Neural progenitor cell (in vitro differentiated cells): ENCODE measurements at regions not wholly inside any gene's neighbourhood (a gene's known extent, or its start where the extent isn't known, plus 50 kb on each side); places are given as distances from the start of the nearest gene placed in this dataset.

Experiments
- DNase-seq: peaks from one replicate; pipeline ENCODE4 v3.0.0-alpha.2; 2016; ENCODE audit warnings: low spot score
- H2AFZ ChIP-seq: fragments of 200-600 bp; sonication (generic); replicated peaks from 2 replicates; pipeline ENCODE4 v1.6.1; 2016; ENCODE audit warnings: antibody characterized with exemption
- H3F3A ChIP-seq: fragments of 200-600 bp; sonication (generic); 2 replicates; pipeline ENCODE4 v1.6.1; 2016; ENCODE audit warnings: antibody characterized with exemption, low read depth
- H3K27ac ChIP-seq: fragments of 200-600 bp; sonication (generic); 2 replicates; pipeline ENCODE4 v1.5.1; 2016; ENCODE audit warnings: mild to moderate bottlenecking
- H3K27me3 ChIP-seq: fragments of 200-600 bp; sonication (generic); 2 replicates; pipeline ENCODE4 v1.6.1; 2016; ENCODE audit warnings: mild to moderate bottlenecking, moderate library complexity
- H3K36me3 ChIP-seq: fragments of 200-600 bp; sonication (generic); 2 replicates; pipeline ENCODE4 v1.5.1; 2016
- H3K4me1 ChIP-seq: fragments of 200-600 bp; sonication (generic); 2 replicates; pipeline ENCODE4 v1.6.1; 2016; ENCODE audit warnings: mixed run types
- H3K4me2 ChIP-seq: fragments of 200-600 bp; sonication (generic); 2 replicates; pipeline ENCODE4 v1.6.1; 2016
- H3K4me3 ChIP-seq: fragments of 200-600 bp; sonication (generic); 2 replicates; pipeline ENCODE4 v1.5.1; 2016
- H3K79me2 ChIP-seq: fragments of 200-600 bp; sonication (generic); 2 replicates; pipeline ENCODE4 v1.6.1; 2016; ENCODE audit warnings: low read depth
- H3K9ac ChIP-seq: fragments of 200-600 bp; sonication (generic); 2 replicates; pipeline ENCODE4 v1.6.1; 2016
- H3K9me3 ChIP-seq: fragments of 200-600 bp; sonication (generic); 2 replicates; pipeline ENCODE4 v1.5.1; 2016; ENCODE audit warnings: low read depth
- H4K20me1 ChIP-seq: fragments of 200-600 bp; sonication (generic); 2 replicates; pipeline ENCODE4 v1.6.1; 2016; ENCODE audit warnings: low read depth
- H3K27ac Mint-ChIP-seq: 3 replicates; pipeline ENCODE4 v1.8.0; 2021; ENCODE audit warnings: mixed read lengths
- H3K27me3 Mint-ChIP-seq: 2 replicates; pipeline ENCODE4 v1.8.0; 2022; ENCODE audit warnings: low read depth, mild to moderate bottlenecking, inconsistent platforms, moderate library complexity, mixed read lengths; ENCODE audit not compliant: insufficient read depth
- H3K36me3 Mint-ChIP-seq: 3 replicates; pipeline ENCODE4 v1.8.0; 2021; ENCODE audit warnings: mixed read lengths
- H3K4me1 Mint-ChIP-seq: 3 replicates; pipeline ENCODE4 v1.8.0; 2021; ENCODE audit warnings: mixed read lengths
- H3K4me3 Mint-ChIP-seq: 3 replicates; pipeline ENCODE4 v1.8.0; 2021; ENCODE audit warnings: mild to moderate bottlenecking, moderate library complexity, mixed read lengths
- H3K9me3 Mint-ChIP-seq: 3 replicates; pipeline ENCODE4 v1.8.0; 2020; ENCODE audit warnings: mixed read lengths
- EZH2 ChIP-seq: fragments of 200-600 bp; sonication (generic); IDR thresholded peaks from 2 replicates; pipeline ENCODE4 v1.6.1; 2017; ENCODE audit warnings: antibody characterized with exemption, mild to moderate bottlenecking, moderate library complexity
- EZH2phosphoT487 ChIP-seq: fragments of 200-600 bp; sonication (generic); IDR thresholded peaks from 2 replicates; pipeline ENCODE4 v1.6.1; 2017; ENCODE audit warnings: antibody characterized with exemption
- TF ChIP-seq, protein P1 (sequence below): fragments of 200-600 bp; sonication (generic); IDR thresholded peaks from 2 replicates; pipeline ENCODE4 v1.5.1; 2017; ENCODE audit warnings: antibody characterized with exemption, mild to moderate bottlenecking

DNA sequence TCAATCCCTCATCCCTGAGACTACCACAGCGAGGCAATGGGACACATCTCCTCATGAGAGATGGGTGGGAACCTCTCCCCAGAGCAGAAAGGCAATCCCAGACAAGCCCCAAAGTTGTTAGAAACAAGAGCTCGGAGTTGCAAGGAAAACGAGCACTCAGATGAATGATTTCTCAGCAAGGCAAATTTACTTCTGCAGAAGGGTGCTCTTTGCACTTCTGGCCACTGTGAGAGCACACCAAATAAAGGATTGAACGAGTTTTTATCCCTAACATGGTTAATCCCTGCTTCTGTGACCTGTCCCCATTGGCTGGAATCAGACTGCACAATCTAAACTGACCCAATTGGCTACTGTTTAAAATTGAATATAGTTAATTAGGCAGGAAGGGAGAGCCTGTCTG, 339.1 kb upstream of the POU1F1 start:
- no peaks in the 10 kb centered on the region for H3K27me3 Mint-ChIP-seq
- no peak overlapping the region for H3K9ac ChIP-seq
- no peaks in the 10 kb centered on the region for H3K36me3 ChIP-seq
- H2AFZ ChIP-seq: no peak overlapping the region
- no peaks in the 10 kb centered on the region for H3K4me1 ChIP-seq
- H3K9me3 ChIP-seq: no peaks in the 10 kb centered on the region
- no peaks in the 10 kb centered on the region for H3K4me1 Mint-ChIP-seq
- H3K4me3 Mint-ChIP-seq: no peak overlapping the region
- H3K9me3 Mint-ChIP-seq: peaks cover 14% of the 10 kb centered on the region
- no peaks in the 10 kb centered on the region for H3F3A ChIP-seq
- no peaks in the 10 kb centered on the region for H3K36me3 Mint-ChIP-seq
- H3K4me2 ChIP-seq: no peak overlapping the region
- no peaks in the 10 kb centered on the region for H3K27me3 ChIP-seq
- no peak overlapping the region for H3K4me3 ChIP-seq
- H3K79me2 ChIP-seq: no peaks in the 10 kb centered on the region
- H3K27ac ChIP-seq: no peak overlapping the region
- TF ChIP-seq, protein P1, sequence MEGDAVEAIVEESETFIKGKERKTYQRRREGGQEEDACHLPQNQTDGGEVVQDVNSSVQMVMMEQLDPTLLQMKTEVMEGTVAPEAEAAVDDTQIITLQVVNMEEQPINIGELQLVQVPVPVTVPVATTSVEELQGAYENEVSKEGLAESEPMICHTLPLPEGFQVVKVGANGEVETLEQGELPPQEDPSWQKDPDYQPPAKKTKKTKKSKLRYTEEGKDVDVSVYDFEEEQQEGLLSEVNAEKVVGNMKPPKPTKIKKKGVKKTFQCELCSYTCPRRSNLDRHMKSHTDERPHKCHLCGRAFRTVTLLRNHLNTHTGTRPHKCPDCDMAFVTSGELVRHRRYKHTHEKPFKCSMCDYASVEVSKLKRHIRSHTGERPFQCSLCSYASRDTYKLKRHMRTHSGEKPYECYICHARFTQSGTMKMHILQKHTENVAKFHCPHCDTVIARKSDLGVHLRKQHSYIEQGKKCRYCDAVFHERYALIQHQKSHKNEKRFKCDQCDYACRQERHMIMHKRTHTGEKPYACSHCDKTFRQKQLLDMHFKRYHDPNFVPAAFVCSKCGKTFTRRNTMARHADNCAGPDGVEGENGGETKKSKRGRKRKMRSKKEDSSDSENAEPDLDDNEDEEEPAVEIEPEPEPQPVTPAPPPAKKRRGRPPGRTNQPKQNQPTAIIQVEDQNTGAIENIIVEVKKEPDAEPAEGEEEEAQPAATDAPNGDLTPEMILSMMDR: no peak
- TF ChIP-seq EZH2phosphoT487: no peak
- no peak for TF ChIP-seq EZH2
- no peak overlapping the region for H3K27ac Mint-ChIP-seq
- no peak for DNase-seq
- H4K20me1 ChIP-seq: no peaks in the 10 kb centered on the region

DNA sequence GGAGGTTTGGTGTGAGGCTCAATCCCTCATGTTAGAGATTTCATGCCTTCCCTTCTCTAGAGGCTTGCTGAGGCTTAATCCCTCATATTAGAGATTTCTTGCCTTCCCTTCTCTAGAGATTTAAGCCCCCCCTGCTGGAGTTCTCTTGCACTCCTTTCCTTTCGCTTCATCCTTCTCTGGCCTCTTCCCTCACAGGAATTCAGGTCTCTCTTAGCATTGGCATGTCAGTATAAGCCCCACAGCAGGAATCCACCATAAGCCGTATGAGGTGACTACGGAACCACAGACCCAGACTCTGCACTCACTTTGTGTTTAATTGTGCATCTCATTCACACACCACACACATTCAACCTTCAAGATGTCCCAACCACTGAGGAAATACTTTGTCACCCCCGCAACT, 338.6 kb upstream of the POU1F1 start:
- Mint-ChIP-seq H3K27me3 (no peaks in the 10 kb centered on the region), H3K4me3 (no peak overlapping the region), H3K4me1 (no peaks in the 10 kb centered on the region), H3K9me3 (peaks cover 14% of the 10 kb centered on the region), H3K36me3 (no peaks in the 10 kb centered on the region), H3K27ac (no peak overlapping the region)
- Histone ChIP-seq H3K9ac (no peak overlapping the region), H3K36me3 (no peaks in the 10 kb centered on the region), H3K4me3 (no peak overlapping the region), H3F3A (no peaks in the 10 kb centered on the region), H3K9me3 (no peaks in the 10 kb centered on the region), H3K4me1 (no peaks in the 10 kb centered on the region), H3K27ac (no peak overlapping the region), H3K27me3 (no peaks in the 10 kb centered on the region), H4K20me1 (no peaks in the 10 kb centered on the region), H3K4me2 (no peak overlapping the region), H2AFZ (peak overlapping the region; percentile 34), H3K79me2 (no peaks in the 10 kb centered on the region)
- DNase-seq: peak; percentile 57
- TF ChIP-seq EZH2 (no peak), EZH2phosphoT487 (no peak)
- TF ChIP-seq, protein P1: peak; percentile 23

DNA sequence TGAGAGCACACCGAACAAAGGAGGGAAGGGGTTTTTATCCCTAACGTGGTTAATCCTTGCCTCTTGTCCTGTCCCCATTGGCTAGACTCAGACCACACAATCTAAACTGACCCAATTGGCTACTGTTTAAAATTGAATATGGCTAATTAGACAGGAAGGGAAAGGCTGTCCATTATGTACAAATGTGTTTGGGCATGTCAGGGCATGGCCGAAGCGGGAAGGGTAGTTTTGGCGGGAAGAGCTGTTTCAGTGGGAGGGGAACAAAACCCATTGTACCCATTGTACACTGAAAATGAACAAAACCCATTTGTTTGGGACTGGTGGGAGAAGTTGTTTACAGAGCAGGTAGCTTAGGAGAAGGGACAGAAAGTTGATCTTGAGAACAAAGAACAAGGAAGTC, 330.9 kb upstream of the POU1F1 start:
- Histone ChIP-seq H3K27ac (no peak overlapping the region), H3K9me3 (no peaks in the 10 kb centered on the region), H3K4me2 (no peak overlapping the region), H4K20me1 (no peaks in the 10 kb centered on the region), H3K9ac (no peak overlapping the region), H3F3A (no peaks in the 10 kb centered on the region), H3K4me3 (no peak overlapping the region), H3K4me1 (no peaks in the 10 kb centered on the region), H2AFZ (no peak overlapping the region), H3K79me2 (no peaks in the 10 kb centered on the region), H3K36me3 (no peaks in the 10 kb centered on the region), H3K27me3 (no peaks in the 10 kb centered on the region)
- Mint-ChIP-seq H3K27me3 (peaks cover 2% of the 10 kb centered on the region), H3K4me3 (no peak overlapping the region), H3K9me3 (peaks cover 9% of the 10 kb centered on the region), H3K36me3 (no peaks in the 10 kb centered on the region), H3K4me1 (no peaks in the 10 kb centered on the region), H3K27ac (no peak overlapping the region)
- DNase-seq: no peak
- TF ChIP-seq, protein P1: no peak
- TF ChIP-seq EZH2phosphoT487 (no peak), EZH2 (no peak)

DNA sequence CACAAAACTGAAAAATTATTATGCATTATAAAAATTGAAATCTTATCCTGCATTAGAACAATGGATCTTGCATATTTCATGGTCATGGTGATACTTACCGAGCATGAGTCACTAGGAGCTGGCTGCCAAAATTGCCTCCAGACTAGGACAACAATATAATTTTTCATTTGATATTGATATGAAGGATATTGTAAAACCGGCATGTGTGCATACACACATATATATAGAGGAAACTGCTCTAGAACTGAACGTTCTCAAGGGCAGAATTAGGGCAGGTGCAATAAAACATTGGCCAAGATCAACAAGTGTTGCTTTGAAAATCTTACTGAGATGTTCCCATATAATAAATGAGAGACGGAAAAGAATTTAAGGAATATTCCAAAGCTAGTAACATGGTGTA, 319.4 kb upstream of the POU1F1 start:
- Mint-ChIP-seq H3K4me1 (no peaks in the 10 kb centered on the region), H3K4me3 (no peak overlapping the region), H3K27me3 (peaks cover 4% of the 10 kb centered on the region), H3K9me3 (peaks cover 5% of the 10 kb centered on the region), H3K27ac (no peak overlapping the region), H3K36me3 (no peaks in the 10 kb centered on the region)
- H3K36me3 ChIP-seq: no peaks in the 10 kb centered on the region
- DNase-seq: no peak
- H3K9me3 ChIP-seq: no peaks in the 10 kb centered on the region
- no peaks in the 10 kb centered on the region for H3K79me2 ChIP-seq
- no peaks in the 10 kb centered on the region for H3K4me1 ChIP-seq
- no peaks in the 10 kb centered on the region for H3F3A ChIP-seq
- no peaks in the 10 kb centered on the region for H3K27me3 ChIP-seq
- H3K4me2 ChIP-seq: no peak overlapping the region
- H3K27ac ChIP-seq: no peak overlapping the region
- H3K4me3 ChIP-seq: no peak overlapping the region
- no peak for TF ChIP-seq EZH2phosphoT487
- TF ChIP-seq, protein P1: no peak
- TF ChIP-seq EZH2: no peak
- no peak overlapping the region for H2AFZ ChIP-seq
- no peak overlapping the region for H3K9ac ChIP-seq
- no peaks in the 10 kb centered on the region for H4K20me1 ChIP-seq
